Ishikawa (cell line): ENCODE measurements at regions not wholly inside any gene's neighbourhood (a gene's known extent, or its start where the extent isn't known, plus 50 kb on each side); places are given as distances from the start of the nearest gene placed in this dataset.

Source experiments
- CEBPB ChIP-seq: IDR thresholded peaks from 2 replicates; pipeline ENCODE4 v1.6.1; 2012
- CREB1 ChIP-seq: IDR thresholded peaks from 2 replicates; pipeline ENCODE4 v1.6.1; 2012; ENCODE audit warnings: low read depth
- EGR1 ChIP-seq: IDR thresholded peaks from 2 replicates; pipeline ENCODE4 v1.6.1; 2012
- EP300 ChIP-seq: IDR thresholded peaks from 2 replicates; pipeline ENCODE4 v1.6.1; 2012; ENCODE audit warnings: borderline replicate concordance
- FOXM1 ChIP-seq: IDR thresholded peaks from 2 replicates; pipeline ENCODE4 v1.6.1; 2012; ENCODE audit warnings: low read depth, borderline replicate concordance
- MAX ChIP-seq: IDR thresholded peaks from 2 replicates; pipeline ENCODE4 v1.6.1; 2012
- NFIC ChIP-seq: IDR thresholded peaks from 2 replicates; pipeline ENCODE4 v1.6.1; 2012
- RAD21 ChIP-seq: IDR thresholded peaks from 2 replicates; pipeline ENCODE4 v1.6.1; 2012; ENCODE audit warnings: low read depth
- REST ChIP-seq: IDR thresholded peaks from 2 replicates; pipeline ENCODE4 v1.6.1; 2012; ENCODE audit warnings: low read depth, mild to moderate bottlenecking
- TAF1 ChIP-seq: IDR thresholded peaks from 2 replicates; pipeline ENCODE4 v1.6.1; 2012; ENCODE audit warnings: low read depth, mild to moderate bottlenecking
- TCF12 ChIP-seq: IDR thresholded peaks from 2 replicates; pipeline ENCODE4 v1.6.1; 2012; ENCODE audit warnings: low read depth
- TEAD4 ChIP-seq: IDR thresholded peaks from 2 replicates; pipeline ENCODE4 v1.6.1; 2012
- USF1 ChIP-seq: IDR thresholded peaks from 2 replicates; pipeline ENCODE4 v1.6.1; 2012
- YY1 ChIP-seq: IDR thresholded peaks from 2 replicates; pipeline ENCODE4 v1.6.1; 2012; ENCODE audit warnings: low read depth
- ZBTB7A ChIP-seq: IDR thresholded peaks from 2 replicates; pipeline ENCODE4 v1.6.1; 2012; ENCODE audit warnings: low read depth

- no peak for TF ChIP-seq EP300
- peak; percentile 31; the same call in 1 of the 2 replicates for TF ChIP-seq RAD21
These were observed 149.0 kb upstream of the TMEM106B start for GRCh38 chr7:12062062-12062461.

GRCh38 chr7:12064586-12065127 lies 146.4 kb upstream of the TMEM106B start:
- TF ChIP-seq EP300 (no peak), CREB1 (no peak), EGR1 (no peak), CEBPB (no peak), YY1 (no peak), FOXM1 (no peak), ZBTB7A (no peak), TCF12 (no peak), MAX (no peak), RAD21 (no peak), TAF1 (no peak), REST (no peak), TEAD4 (no peak), NFIC (no peak), USF1 (no peak)

- TF ChIP-seq TCF12 (no peak), EP300 (no peak), CREB1 (no peak), TAF1 (no peak), REST (no peak), EGR1 (no peak), MAX (no peak), CEBPB (no peak), TEAD4 (no peak), ZBTB7A (no peak), YY1 (no peak), RAD21 (no peak), USF1 (no peak), NFIC (no peak), FOXM1 (no peak)
These were observed 145.1 kb upstream of the TMEM106B start for GRCh38 chr7:12066004-12066403.

GRCh38 chr7:12066521-12066920 lies 144.6 kb upstream of the TMEM106B start:
- TF ChIP-seq NFIC (no peak), TEAD4 (no peak), CEBPB (no peak), MAX (no peak), TCF12 (no peak), USF1 (no peak), EGR1 (no peak), TAF1 (no peak), YY1 (no peak), FOXM1 (no peak), RAD21 (no peak), EP300 (no peak), ZBTB7A (no peak), REST (no peak), CREB1 (no peak)
